ENCODE measurements at regions not wholly inside any gene's neighbourhood (a gene's known extent, or its start where the extent isn't known, plus 50 kb on each side); places are given as distances from the start of the nearest gene placed in this dataset.
A peak's percentile ranks its signal among the peaks of the same experiment; 100 is the strongest.

- DNase-seq = no peak
These were observed 154.7 kb downstream of the KTN1 start for GRCh38 chr14:55734731-55735130.

GRCh38 chr14:55739967-55740648, 160.1 kb downstream of the KTN1 start:
- DNase-seq = no peak

- DNase-seq = no peak
These were observed 160.6 kb downstream of the KTN1 start for GRCh38 chr14:55740649-55740989.

GRCh38 chr14:55741240-55741639, 161.2 kb downstream of the KTN1 start:
- no peak for DNase-seq

- no peak for DNase-seq
These were observed 163.5 kb downstream of the KTN1 start for GRCh38 chr14:55743551-55743950.

- no peak for DNase-seq
These were observed 164.3 kb downstream of the KTN1 start for GRCh38 chr14:55744321-55744720.

GRCh38 chr14:55745906-55746305, 165.9 kb downstream of the KTN1 start:
- no peak for DNase-seq

- DNase-seq = no peak
These were observed 166.6 kb downstream of the KTN1 start for GRCh38 chr14:55746558-55746957.

GRCh38 chr14:55747186-55747585, 167.2 kb downstream of the KTN1 start:
- no peak for DNase-seq

- peak; percentile 16 for DNase-seq
These were observed 169.3 kb downstream of the KTN1 start for GRCh38 chr14:55749201-55749812.

- DNase-seq = no peak
These were observed 169.9 kb downstream of the KTN1 start for GRCh38 chr14:55749946-55750345.

- DNase-seq = no peak
These were observed 172.8 kb downstream of the KTN1 start for GRCh38 chr14:55752580-55753390.

GRCh38 chr14:55754471-55754870, 174.5 kb downstream of the KTN1 start:
- no peak for DNase-seq

GRCh38 chr14:55754871-55755270, 174.9 kb downstream of the KTN1 start:
- DNase-seq = no peak

- DNase-seq = no peak
These were observed 176.1 kb downstream of the KTN1 start for GRCh38 chr14:55756078-55756477.

- no peak for DNase-seq
These were observed 176.6 kb downstream of the KTN1 start for GRCh38 chr14:55756557-55756956.

GRCh38 chr14:55758796-55759195, 178.8 kb downstream of the KTN1 start:
- DNase-seq = no peak

GRCh38 chr14:55760789-55761566, 181.0 kb downstream of the KTN1 start:
- DNase-seq = no peak

GRCh38 chr14:55761651-55762050, 181.6 kb downstream of the KTN1 start:
- DNase-seq = no peak

- DNase-seq = no peak
These were observed 182.7 kb downstream of the KTN1 start for GRCh38 chr14:55762595-55763232.

- no peak for DNase-seq
These were observed 184.8 kb downstream of the KTN1 start for GRCh38 chr14:55764784-55765183.

- DNase-seq = no peak
These were observed 186.1 kb downstream of the KTN1 start for GRCh38 chr14:55766071-55766470.

- no peak for DNase-seq
These were observed 187.3 kb downstream of the KTN1 start for GRCh38 chr14:55767286-55767685.

Data from MV-4-11 (cell line).